CD4-positive, alpha-beta T cell treated with Interleukin-15 for 4 hours (primary cell): ENCODE measurements at regions not wholly inside any gene's neighbourhood (a gene's known extent, or its start where the extent isn't known, plus 50 kb on each side); places are given as distances from the start of the nearest gene placed in this dataset.

Experiments
- DNase-seq: peaks from one replicate; pipeline ENCODE4 v3.0.0-alpha.2; 2020; ENCODE audit warnings: low spot score

DNA sequence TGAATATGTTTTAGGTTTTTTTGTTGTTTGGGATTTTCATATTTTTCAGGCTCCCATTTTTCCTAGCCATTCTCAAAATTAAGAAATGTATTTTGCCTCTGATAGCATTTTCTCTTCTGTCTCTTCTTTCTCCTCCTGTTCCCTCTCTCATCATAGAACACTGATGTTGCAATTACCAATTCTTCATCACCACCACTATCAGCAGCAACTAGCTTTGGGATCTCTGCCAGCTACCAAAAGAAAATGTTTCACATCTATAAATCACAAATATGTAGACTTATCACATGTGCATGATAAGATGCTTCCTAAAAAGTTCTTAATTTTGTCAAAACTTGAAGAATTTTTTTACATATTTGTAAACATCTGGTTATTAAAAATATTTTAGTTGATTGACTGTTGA is 887.1 kb downstream of the MAT2B start:
- no peak for DNase-seq

DNA sequence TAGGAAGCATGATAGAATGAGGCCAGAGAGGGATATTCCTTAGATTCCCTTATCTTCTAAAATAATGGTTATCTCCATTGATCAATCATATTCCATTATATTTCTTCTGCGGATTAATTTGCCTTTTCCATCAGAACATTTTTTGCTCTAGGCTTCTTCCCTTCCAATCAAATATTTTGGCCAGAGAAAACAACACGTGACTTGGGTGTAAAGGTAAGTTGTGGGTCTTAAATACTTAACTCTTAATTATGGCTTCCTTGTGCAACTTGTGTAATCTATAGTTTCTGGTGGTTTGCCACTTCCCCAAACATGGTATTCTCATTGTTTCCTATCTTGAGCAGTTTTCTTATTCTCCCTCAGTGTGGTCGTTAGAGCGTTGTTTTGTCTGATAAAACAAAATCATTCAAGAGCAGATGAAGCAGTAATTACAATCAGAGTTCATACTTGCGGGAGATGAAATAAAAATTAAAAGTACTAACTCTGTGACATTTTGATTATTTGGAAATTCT is 889.3 kb downstream of the MAT2B start:
- DNase-seq = no peak

DNA sequence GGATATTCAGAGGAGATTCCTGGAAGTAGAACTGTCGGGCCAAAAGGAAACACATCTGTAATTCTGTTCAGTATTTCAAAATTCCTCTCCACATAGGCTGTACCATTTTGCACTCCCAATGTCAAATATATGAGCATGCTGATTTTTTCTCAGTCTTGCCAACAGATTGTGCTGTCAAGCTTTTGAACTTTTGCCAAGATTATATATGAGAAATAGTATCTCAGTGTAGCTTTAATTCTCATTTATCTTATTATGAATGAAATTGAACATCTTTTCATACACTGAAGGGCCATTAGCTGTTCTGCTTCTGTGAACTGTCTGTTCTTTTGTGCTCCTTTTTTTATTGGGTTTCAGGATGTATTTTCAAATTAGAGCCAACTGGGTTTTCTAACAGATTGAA is 907.1 kb downstream of the MAT2B start:
- DNase-seq = no peak

DNA sequence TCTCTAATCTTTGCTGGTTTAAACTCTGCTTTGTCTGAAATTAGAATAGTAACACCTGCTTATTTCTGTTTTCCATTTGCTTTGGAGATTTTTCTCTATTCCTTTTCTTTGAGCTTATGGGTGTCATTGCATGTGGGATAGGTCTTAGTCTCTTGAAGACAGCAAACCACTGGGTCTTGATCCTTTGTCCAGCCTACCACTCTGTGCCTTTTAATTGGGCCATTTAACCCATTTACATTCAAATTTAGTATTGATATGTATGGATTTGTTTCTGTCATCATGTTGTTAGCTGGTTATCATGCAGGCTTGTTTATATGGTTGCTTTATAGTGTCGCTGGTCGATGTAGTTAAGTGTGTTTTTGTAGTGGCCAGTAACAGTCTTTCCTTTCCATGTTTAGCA is 914.7 kb downstream of the MAT2B start:
- no peak for DNase-seq

DNA sequence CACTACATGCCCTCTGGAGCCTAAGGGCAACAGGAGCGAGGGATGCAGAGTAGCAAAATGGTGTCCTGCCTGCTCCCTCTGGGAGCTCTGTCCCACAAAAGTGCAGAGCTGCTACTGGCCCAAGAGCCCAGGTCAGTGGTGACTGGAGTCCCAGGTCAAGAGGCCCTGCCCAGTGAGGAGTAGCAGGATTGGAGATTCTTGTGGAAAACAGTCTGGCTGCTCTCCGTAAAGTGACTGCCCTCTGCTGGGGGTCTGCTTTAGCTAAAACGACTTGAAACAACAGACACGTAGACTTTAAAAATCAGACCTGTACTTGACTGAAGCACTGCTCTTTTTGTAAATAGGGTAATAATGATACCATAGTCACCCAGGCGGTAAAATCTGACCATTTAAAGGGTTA is 917.0 kb downstream of the MAT2B start:
- no peak for DNase-seq

DNA sequence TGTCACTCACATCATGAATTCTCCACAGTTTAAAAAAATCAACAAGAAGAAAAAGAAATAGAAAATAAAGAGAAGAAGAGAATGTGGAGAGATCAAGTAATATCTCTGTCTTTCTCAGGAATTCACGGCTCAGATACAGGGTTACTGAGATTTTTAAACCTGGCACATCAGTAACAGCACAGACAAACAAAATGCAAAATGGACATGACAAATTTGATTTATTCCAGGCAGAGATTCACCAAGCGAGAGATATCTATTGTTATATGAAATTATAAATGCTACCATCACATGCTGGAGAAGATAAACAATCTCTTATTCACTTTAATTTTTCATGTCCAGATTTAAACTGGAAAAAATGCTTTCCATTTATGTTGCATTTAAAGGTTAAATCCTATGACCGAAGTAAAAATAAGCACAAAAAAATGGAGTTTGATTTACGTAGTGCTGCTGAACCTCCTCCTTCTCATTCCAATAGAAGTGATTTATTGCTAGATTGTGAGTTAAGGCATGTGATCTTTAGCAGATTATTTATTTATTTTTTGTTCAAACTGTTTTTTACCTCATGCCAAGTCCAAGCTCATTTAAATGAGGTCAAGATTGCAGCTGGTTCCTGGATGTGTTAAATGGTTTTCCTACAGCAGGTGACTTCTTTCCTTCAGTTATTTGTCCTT is 926.4 kb downstream of the MAT2B start:
- DNase-seq = no peak

DNA sequence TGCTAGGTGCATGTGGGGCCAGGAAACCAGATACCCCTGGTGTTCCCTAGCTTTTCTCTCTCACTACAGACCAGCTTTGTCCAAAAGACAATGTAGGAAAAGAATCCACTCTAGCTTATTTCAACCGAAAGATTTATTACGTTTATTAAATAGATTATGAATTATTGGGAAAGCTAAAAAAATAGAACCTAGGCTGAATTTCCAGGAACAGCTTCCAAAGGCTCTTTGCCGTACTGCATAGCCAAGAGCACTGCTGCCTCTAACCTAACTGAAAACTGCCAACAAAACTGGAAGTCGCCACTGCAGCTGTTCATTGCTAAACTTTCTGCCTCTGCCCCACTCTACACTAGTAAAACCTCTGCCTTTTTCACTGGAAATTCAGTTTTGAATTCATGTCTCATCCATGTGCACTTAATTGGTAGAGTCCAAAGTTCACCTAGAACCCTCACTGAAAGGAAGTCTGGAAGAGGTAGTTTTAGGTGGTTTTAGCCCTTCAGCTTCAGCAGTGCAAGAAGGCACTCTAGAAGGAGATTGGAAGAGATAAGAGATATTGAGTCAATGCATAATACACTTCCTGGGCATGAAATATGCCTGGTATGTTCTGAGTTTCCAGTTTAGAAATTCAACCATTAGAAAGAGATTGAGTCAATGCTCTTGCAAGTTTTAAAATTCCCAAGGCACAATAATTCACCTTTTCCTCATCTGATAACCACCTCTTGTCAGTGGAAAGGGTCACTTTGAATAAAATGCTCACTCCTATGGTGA is 927.9 kb downstream of the MAT2B start:
- DNase-seq = no peak

DNA sequence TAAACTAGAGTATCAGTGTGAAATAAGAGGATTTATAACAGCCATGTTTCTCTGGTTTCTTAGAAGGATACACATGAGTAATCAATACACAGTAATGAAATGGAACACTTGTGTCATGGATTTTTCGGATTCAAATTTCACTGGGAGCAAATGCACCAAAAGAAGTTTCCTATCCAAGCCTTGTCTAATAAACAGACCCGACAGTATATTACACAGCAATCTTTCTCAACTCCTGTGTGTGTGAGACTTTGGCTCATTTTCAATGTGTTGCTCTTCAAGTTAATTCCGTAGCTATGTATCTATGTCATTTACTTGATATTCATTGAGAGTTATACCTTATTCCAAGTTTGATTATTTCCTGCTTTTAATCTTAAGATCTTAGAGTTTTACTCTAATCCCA is 930.2 kb downstream of the MAT2B start:
- DNase-seq = no peak

DNA sequence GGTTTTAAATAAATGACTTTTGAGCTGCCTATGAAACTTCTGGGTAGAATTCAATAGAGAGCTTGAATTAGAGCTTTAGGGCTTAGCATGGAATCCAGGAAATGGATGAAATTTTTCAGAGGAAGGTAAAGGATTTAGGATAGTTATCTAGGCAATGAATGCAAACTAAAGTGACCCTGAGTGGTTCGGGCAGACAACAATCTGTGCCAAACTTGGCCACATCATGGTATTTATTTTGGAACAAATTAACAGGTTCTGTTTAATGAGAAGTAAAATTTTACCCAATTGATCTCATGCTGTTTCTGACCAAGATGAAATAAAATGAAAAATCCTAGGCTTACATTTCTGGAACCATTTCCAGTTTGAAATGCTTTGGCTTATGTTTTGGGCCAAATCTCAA is 934.4 kb downstream of the MAT2B start:
- no peak for DNase-seq

DNA sequence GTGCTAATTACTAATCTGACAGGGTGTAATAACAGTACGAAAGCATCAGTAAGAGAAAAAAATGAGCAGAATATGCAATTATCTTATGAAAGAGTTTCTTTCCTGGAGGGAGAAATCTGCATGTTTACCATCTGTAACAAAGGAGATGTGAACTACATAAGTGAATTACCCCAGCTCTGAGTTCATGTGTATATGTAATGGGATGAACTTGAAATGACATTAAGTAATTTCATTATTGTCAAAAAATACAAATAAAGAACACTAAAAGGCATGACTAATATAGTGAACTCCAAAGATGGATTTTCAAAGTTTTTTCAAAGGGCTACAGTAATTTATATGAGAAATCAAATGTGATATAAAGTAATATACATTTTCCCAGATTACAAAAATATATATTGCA is 944.0 kb downstream of the MAT2B start:
- DNase-seq = no peak

DNA sequence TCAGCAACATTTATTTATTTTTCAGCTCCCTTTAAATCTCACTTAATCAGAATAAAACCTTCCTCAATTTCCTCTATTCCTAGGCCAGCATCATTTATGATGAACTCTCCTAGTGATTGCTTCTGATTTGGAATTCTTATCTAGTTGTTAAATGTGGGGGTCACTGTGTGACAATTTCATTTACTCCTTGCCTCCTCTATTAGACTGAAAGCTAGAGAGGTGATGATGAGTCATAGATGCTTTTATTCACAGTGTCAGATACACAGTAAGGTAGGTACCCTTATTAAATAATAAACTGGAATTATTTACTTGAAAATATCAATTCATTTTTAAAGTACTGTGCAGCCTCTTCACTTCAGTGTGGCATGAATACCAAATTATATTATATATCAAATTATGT is 960.6 kb downstream of the MAT2B start:
- DNase-seq = no peak

DNA sequence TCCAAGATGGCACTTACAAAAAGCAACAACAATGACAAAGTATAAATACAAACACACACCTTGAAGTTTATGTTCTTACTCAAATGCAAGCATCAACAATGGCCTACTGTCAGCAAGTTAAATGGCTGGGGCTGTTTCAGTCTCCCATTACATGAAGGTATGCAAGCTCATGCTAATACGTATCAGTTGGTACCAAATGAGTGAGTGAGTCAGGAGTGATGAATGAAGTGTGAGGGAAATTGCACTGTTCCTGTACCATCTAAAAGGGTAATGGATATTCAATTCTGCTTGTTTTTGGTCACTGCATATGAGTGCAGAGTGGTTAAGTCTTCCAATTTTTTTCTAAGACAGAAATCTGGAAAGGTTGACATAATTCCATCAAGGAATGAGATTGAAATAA is 964.9 kb downstream of the MAT2B start:
- DNase-seq = no peak

DNA sequence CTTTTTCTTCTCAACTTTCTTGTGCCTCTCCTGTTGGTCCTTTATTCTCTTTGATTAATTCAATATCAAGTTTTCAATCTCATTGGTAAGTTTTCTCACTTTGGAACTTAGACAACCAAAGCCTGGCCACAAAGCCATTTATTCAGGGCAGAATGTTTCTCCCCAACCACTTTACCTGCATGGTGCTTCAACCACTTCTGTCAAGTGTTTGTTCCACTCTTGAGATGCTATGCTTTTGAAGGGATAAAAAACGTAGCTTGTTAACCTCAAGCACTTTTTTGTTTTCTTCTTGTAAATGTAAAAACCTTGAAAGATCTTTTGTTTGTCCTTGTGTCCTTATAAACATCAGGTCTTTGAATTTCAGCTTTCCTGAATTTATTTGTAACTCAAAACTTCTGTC is 966.7 kb downstream of the MAT2B start:
- no peak for DNase-seq

DNA sequence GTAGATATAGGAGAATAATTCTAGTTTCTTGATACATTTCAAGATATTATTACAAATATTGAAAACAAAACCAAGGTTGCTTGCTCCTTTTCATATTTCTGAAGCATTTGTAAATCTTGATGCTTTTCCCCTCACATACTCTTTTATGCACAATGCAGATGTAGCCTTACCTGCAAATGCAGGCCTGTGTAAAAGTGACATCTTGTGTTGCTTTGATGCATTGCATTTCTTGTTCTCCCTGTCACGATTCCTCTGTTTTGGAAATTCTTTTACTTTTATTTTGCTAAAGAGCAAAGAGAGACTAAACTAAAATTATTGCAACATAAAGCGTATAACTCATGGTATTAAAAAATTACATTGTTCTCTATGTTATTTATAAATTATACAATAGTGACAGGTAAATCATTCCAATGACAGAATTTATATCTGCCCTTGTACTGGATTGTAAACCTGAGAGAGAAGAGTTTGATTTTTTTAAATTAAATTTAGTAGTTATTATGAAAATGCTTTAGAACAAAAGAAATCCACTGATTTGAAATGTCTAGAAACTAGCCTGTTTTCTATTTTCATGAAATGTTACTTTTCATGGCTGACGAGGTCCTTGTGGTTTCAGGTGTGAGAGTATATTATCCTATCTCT is 970.0 kb downstream of the MAT2B start:
- DNase-seq = no peak

DNA sequence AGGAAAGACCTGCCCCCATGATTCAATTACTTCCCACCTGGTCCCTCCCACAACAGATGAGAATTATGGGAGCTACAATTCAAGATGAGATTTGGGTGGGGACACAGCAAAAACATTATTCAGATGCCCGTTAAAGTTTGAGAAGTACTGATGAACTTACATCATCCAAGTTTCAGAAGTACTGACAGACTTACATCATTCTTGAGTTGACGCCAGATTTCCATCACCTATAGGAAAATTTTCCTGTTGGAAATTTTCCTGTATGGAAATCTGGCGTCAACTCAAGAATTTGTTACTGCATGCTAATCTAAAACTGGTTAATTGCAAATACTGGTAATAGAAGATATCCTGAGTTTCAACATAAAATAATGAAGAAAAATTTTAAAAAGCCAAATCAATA is 975.9 kb downstream of the MAT2B start:
- no peak for DNase-seq

DNA sequence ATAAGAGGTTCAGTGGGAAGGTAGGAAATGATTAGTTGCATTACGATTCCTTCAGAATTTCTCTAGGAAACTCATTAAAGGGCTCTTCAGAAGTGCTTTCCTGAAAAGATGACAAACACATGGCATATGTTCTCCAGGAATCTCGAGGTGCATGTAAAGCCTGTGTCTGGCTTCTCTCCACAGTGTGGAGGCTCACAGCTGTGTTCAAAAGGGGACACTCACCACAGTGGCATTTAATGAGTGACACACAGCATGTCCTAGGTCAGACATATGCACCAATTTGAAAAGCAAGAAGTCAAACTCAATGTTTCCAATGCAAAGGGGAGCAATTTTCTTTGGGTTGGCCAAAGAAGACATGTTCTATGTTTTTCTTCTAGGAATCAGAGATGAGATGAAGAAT is 976.9 kb downstream of the MAT2B start:
- no peak for DNase-seq

DNA sequence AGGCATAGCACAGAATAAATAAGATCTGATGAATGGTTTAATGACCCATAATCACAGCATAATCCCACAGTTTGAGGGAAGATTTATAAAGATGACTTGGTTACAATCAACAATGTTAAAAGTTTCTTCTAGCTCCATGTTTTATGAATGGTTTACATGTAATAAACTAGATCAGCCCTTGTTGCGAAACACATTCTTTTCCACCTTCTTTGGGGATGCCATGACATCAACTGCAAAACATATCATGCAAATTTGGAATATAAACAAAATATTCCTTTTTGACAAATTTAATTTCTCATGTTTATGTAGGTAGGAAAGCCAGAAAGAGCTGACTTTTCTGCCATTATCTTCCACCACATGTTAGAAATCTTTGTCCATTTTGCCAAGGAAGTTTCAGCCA is 979.5 kb downstream of the MAT2B start:
- no peak for DNase-seq

DNA sequence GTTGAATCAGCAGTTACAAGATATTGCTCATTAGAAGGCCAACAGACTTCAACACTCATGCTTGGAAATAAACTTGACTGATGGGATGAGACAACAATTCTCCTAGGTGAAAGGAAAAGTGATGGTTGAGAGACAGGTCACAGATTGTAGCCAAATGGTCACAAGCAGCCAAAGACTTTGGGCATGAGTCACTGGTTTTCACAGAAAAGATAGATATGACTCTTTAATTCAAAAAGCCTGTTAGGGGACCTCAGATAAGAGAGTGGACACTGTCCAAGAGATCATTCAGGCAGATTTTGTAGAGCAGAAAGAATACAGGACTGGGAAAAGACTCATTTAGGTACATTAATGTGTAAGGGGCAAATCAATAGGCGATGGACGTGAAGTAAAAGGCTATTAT is 982.5 kb downstream of the MAT2B start:
- no peak for DNase-seq

DNA sequence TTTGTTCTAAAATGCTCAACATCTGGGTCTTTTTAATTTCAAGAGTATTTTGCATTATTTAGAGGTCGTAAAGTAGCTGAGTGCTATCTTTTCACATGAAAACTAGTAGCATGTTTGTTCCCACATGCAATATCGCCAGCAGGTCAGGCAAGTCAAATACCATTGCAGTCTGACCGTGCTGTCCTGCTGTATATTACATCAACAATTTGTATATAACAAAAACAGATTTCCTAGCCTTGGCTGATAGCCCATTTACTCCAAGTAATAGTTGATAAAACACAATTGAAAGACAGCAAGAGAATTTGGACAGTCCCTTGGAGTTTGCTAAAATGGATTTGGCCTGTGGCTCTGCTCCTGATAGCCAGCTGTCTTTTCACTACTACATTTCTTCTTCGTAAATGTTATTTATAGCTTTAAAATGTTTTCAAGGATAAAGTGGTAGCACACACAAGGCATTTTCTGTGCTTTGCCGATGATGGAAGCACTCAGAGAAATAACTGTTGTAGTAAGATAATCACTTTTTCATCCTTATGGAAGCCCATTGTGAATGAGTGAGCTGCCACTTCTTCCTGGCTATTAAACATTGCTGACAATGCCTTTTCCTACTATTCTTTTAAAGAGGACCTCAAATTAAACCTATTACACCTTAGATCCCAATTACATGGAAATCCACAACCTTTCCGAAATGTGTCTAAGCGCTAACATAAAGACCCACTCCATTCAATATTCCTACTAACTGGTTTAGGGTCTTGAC is 992.1 kb downstream of the MAT2B start:
- DNase-seq = no peak

DNA sequence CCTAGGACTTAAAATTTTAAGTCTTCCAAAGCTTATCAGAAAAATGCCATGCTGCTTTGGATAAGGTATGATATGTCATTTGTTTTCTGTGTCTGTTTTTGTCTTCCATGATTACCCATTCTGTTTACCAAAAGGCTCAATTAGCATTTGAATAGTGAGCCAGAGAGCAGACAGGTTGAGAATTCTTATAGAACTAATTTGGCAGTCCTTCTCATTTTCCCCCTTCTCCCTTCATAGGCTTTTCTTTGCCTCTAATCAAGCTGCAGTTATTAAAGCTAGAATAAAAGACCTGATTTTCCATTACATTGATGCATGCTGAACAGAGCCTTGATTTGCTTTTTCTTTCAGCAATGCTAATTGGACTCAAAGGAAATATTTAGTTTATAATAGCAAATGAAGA is 993.0 kb downstream of the MAT2B start:
- DNase-seq = no peak

DNA sequence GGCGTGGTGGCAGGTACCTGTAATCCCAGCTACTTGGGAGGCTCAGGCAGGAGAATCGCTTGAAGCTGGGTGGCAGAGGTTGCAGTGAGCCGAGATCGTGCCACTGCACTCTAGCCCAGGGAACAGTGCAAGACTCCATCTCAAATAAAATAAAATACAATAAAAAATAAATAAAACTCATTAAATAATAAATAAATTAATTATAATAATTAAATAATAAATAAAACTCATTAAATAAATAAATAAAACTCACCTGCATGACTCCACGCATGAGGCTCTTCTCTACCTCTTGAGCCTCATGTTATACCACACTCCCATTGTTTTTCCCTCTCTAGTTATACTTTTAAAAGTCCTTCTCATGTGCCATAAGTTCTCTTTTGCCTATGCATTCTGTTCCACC is 995.4 kb downstream of the MAT2B start:
- DNase-seq = no peak

DNA sequence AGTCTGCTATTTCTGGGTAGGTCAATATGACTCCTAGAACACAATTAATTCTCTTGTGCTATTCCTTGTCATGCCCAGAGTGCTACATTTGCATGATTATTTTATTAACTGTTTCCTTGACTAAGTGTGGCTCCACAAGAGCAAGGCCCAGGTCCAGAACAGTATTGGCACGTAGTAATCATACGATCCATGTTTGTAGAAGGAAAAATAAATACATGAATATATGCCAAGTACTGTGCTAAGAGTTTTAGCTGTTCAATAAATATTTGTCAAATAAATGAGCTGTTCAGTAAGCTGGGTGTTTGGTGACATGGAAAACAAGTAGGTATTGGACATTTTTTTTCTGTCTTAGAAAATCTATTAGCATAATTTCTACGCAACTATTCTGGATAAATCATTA is 995.9 kb downstream of the MAT2B start:
- DNase-seq = no peak
